ENCODE measurements at regions not wholly inside any gene's neighbourhood (a gene's known extent, or its start where the extent isn't known, plus 50 kb on each side); places are given as distances from the start of the nearest gene placed in this dataset.

DNA sequence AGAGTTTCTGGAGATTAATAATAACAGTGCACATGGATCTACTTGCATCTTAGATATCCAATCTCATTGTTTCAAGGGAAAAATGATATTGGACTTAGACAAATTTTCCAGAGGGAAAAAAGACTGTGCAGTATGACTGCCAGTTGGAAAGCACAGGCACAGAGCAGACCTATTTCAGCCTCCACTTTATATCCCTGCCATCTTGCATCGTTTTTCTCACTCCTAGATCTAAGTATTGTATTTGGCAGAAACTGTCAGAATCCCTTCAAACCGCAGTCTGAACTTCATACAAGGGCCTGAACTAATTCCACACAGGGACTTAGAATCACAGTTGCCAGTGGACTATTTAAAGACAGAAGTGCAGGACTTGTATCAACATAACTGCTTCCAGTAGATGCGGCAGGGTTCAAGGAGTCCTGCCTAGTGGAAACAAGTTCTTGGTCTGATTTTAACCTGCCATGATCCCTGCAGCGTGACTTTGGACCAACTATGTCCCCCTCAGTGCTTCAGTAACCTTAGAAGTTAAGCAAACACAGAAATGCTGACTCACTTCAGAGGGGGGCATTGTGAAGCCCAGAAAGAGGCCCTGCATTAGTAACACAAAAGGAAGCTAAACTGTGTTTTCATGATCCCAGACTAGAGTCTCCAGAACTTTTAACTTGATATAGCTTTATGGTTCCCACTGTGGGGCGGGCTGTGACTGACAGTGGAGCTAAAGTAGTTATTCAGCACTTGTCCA is 95.7 kb upstream of the PALS2 start:
- ATAC-seq: no peak

DNA sequence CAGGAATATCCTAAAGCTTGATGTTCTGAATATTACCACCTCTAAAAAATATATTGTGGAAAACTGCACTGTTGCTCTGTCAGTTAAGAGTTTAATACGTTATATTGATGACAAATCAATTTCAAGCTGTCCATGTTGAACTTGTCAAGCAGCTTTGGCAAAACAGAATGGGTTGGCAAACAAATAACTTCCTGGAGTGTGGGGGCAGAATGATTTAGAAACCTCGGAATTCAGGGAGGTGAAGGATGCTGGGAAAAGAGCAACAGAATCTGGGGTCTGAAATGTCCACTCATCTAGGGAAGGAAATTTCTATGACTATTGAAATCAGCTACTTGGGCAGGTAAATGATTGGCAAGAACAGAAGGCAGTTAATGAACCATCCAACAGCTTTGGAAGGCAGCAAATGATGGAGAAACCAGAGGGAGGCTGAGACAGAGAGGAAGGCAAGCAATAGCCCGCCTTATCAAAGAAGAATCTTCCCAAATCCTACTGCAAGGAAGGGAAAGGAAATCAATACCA is 95.1 kb upstream of the PALS2 start:
- no peak for ATAC-seq

DNA sequence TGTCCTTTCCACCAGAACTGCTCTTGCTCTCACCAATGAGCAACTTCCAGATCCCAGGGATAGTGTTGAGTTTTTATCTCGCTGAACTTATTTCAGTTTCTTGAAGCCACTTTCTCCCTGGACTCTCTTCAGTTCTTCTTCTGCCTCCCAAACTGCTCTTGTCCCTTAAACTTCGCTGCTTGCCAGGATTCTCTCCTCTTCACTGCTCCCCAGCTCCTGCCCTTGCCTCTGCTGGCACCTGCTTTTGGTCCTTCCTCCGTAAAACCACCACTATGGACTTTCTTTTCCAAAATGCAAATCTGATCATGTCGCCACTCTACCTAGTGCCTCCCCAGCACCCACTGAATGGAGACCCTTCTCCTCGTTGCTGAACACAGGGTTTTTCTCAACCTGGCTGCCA is 92.8 kb upstream of the PALS2 start:
- no peak for ATAC-seq

DNA sequence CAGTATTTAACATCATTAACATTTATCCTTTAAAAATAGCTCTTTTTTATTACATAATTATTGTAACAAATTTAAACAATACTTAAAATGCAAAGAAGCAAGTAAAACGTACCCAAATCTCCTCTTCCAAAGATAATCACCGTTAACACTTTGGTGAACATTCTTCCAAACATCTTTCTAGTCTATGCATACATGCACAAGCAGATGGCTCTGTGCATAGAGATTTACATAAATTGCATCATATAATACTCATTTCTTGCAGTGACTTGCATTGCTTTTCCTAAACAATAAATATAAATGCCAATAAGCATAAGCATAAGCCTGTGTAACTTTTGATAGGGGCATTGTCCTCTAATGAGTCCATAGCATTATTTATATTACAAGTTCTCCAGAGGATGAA is 89.4 kb upstream of the PALS2 start:
- ATAC-seq: no peak

DNA sequence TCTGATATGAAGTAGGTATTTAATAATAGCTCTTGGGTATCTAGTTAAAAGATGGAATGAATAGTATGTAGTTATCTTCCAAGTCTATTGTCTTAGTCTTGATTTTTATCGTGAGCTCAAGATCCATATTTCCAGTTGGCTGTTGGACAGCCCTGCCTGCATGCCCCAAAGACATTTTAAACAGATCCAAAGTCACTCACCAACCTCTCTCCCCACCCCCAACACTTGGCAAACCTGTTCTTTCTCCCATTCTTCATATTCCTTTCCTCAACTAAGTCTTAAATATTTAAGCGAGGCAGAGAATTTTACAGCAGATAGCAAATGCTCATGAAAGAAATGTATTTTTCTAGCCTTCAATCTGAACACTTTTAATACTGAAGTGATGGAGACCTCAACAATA is 80.7 kb upstream of the PALS2 start:
- ATAC-seq: no peak

DNA sequence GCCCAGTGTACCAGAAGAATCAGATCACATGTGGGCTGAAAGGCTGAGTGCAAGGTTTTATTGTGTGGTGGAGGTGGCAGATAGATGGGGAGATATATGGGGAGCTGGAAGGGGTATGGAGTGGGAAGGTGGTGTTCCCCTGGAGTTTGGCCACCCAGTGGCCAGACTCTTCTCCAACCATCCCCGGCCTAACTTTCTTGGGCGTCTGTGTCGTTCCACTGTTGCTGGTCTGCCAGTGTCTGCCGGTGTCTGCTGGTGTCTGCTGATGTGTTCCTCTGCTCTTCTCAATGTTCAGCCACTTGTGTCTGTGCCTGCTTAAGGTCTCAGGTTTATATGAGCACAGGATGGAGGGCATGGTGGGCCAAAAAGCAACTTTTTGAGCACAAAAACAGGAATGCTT is 78.4 kb upstream of the PALS2 start:
- ATAC-seq: no peak

DNA sequence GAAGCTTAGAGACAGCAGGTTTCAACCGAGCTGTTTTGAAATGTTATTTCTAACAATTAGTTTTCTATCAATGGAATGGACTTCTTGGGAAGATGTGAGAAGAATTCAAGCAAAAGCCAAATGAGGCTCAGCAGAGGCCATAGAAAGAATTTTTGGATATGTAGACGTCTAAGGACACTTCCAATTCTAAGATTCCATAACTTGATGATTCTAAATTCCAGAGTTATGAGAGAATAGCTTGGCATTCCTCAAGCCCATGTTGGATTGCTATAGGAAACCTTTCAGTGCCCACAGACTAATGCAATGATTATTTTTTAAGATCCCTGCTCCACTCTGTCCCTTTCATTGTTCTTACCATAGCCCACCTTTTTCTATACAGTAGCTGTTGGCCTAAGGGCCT is 77.2 kb upstream of the PALS2 start:
- ATAC-seq: no peak

DNA sequence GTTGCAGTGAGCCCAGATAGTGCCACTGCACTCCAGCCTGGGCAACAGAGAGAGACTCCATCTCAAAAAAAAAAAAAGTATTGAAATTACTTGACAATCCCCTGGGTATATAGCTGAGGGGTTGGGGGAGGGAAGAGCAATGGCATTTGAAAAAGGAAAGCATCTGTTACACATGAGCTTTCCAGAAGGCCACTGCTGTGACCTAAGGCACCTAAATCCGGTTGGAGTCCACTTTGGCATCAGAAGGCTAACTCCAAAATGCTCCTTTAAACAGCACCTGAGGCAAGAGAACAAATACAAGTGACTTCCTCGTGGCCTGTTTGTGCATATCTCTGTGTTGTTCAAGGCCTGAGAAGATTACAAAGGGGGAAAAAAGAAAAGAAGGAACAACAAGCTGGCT is 74.8 kb upstream of the PALS2 start:
- ATAC-seq: no peak

DNA sequence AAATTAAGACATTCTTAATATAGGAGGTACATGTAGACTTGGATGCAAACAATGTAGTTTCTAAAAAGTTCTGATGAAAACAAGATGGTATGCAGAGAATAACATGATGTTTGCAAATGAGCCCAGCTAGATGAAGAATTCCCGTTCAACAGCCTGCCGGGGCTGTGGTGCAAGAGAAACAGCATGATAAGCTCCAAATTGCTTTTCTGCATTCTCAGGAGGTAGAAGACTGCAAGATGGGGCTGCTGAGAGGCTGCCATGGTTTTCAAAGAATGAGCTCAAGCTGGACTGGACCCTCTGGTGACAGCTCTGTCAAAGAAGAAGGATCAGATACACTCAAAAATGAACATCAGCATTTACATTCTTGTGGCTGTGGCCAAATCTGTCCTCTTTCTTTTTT is 73.4 kb upstream of the PALS2 start:
- no peak for ATAC-seq

DNA sequence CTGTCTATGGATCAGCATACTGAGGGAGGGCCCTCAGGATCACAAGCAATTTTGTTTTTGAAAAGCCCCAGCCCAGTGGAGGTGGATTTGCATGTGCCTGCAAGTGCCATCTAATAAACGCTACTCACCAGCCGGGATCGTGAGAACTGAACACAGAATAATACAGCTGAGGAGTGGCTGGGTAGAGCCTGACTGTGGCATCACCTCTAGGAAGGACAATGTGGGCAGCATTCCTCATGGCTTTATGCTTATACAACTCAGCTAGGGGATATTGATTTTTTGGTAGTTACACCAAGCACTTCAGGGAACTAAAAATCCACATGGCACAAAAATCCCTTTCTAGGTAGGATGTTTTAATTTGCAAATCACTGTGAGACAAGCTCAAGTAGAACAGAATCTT is 72.7 kb upstream of the PALS2 start:
- no peak for ATAC-seq

DNA sequence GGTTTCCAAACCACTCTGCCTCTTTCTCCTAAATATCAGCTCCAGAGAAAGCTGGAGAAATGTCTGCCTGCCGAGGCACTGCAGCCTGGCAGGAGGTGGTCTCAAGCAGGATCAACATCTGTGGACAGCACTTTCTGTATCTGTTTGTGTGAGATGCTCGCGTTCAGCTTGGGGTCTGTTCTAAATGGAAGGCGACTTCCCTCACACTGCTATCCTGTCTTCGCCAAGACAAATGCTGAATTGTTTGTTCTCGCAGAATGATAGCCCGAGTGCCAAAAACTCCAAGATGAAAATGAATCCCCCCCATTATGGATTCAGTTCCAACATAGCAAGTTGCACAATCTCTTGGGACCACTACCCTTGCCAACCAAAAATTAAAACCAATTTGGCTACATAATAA is 72.2 kb upstream of the PALS2 start:
- ATAC-seq: no peak

DNA sequence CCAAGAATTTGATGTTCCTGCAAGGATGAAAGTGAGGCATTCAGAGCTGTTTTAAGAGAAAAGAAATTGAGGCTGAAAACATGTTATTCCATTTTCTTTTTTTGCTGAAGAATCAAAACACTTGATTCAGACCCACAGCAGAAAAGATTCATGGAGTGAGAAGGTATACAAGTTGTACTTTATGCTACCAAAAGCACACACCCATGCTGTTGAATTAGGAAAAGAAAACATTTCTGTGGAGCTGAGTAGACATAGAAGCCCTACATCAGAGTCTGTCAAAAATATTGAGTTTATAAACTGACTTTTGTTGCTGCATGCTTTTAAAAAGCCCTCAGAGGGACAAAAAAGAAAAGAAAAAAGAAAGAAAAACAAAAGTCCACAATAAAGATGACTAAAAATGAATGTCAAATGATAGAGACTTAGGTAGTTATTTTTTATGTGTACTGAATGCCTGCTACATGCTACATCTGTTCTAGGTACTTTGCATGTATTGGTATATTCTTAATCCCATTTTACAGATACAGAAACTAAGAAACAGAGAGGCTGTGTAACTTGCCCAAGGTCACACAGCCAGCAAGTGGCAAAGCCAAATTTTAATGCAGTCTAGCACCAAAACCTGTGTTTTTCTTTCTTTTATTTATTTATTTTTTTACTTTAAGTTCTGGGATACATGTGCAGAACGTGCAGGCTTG is 71.7 kb upstream of the PALS2 start:
- no peak for ATAC-seq

DNA sequence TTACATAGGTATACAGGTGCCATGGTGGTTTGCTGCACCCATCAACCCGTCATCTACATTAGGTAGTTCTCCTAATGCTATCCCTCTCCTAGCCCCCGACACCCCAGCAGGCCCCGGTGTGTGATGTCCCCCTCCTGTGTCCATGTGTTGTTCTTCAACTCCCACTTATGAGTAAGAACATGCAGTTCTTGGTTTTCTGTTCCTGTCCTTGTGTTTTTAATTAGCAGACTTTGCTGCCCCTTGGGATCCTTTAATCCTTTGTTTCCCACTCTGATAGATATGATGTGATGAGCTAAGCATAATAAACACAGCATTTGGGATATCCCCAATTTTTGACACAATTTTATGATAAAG is 71.1 kb upstream of the PALS2 start:
- ATAC-seq: no peak

DNA sequence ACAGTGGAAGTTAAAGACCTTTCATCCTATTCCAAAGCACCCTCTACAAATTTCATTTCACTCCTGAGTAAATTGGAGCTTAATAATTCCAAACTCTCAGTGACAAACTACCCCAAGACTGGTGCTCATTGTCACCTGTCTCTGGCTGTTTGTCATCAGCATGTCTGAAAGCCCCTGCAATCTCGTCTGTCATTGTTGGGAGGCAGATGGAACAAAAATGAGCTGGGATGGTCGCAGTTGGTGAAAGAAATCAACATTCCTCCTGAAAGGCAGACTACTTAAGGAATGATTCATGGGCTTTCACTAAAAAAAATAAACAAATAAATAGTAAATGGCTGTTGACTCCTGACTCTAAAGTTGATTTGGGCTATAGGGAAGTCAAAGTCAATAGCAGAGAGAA is 69.7 kb upstream of the PALS2 start:
- no peak for ATAC-seq

DNA sequence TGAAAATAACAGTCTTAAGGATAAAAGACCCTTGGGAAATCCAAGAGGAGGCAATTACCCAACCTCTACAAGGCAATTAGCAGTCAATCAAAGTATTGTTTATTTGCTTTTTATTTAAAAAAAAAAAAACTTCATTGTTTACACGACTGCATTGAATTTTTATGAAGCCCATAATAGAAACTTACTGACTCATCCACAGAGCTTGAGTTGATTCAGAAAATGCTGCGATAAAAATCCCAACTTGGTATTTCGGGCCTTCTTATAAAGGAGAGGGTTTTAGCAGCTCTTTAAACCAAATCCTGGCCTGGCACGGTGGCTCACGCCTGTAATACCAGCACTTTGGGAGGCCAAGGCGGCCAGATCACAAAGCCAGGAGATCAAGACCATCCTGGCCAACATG is 69.2 kb upstream of the PALS2 start:
- ATAC-seq: no peak

DNA sequence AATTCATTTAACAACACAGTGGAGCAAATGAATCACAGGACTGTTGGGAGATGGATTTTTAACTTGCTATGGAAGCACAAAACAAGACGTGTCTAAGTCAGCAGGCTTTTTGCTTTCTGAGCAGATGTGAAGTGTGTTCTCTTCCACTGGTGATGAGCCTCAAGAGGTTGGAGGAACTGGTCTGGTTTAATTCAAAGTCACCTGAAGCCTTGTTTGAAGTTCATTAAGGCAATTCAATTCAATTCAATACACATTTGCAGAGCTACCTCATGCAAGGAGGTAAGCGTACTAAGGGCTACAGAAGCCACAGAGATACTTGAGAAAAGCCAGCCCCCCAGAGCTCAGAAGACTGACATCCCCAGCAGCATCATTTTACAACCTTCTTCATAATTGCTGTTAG is 68.4 kb upstream of the PALS2 start:
- no peak for ATAC-seq

DNA sequence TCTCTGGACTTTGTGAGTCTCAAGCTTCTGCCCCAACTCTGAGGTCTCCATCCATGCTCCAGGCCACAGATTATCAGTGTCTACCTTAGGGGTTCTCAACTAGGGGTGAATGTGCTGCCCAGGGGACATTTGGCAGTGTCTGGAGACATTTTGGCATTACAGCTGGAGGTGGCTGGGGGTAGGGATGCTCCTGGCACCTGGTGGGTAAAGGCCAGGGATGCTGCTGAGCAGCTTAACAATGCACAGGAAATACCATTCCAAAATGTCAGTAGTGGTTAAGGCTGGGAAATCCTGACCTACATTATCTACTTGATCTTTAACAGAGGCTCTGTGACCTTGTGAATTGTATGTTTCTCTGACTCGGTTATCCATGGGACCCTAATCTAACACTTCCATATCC is 67.3 kb upstream of the PALS2 start:
- no peak for ATAC-seq

DNA sequence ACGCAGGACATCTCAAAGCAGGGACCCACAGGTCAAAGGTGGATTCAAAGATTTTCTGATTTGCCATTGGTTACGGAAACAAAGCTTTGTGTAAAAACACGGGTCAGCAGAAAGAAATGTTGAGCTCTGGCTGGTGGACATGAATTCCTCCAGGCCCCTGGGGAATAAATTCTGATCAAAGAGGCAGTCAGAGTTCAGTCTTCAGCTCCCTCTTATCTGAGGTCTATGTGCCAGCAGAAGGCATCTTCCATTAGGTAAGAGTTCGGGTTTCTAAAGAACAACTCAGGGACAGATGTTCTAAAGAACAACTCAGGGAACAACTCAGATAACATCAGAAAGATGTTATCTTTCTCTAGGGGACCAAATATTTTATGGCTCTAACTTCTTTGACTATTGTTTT is 64.9 kb upstream of the PALS2 start:
- ATAC-seq: no peak

DNA sequence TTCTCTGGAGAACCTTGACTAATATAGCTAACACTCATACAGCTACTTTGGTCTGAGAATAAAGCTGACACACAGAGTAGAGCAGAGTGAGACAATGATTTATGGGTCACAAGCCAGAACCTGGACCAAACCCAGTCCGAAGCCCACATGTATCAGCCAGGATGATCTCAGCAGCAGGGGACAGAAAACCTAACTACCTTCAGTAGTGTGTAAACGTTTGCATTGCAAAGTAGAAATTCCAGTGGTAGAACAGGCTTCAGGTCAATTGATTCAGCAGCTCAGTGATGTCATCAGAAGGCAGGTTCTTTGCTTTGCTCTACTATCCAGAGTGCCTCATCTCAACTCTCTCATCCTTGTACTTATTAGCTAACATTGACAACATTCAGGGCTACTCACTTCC is 62.5 kb upstream of the PALS2 start:
- ATAC-seq: no peak

DNA sequence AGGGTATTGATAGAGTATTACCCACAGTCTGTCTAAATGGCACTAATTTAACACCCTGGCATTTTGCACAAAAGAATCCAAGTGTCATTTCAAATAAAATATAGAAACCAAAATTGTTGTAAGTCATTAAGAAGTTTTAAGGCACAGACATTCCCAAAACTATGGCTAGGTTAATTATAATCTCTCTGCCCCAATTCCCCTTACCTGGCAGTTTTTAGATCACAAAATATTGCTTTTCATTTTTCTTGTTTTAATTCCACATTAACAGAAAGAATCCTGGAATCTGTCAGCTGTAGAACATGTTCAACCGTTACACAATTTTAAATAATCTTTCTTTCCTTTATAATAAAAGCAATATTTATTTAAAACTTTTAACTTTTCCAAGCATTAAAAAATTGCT is 56.1 kb upstream of the PALS2 start:
- ATAC-seq: no peak

DNA sequence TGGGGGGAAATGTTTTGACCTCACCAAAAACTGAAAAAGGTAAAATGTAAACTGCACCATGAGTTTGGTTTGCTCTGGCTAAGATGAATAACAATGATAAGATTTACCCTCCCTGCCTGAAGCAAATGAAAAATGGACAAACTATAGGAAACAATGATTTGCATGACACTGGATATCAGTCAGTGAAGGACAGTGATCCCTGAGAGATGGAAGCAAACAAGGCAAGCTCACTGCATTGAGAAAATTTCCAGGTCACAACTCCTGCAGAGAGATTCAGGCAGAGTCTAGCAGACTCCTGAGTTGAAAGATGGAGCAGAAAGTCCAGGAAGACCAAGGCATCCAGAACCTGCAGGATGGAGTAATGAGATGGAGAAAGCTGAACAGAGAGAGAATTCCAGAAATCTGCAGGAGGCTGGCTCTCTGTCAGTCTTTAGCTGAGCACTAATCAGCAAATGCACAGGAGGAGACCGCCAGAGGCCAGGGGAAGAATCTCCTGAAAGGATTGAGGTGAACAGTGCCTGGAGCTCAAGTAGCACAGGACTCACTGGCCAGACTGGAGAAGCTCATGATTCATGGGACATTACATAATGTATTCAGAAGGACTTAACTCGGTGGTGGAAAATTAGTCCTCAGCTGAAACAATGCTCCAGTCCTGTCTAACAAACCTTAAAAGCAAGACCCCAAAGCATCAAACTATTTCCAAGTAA is 51.2 kb upstream of the PALS2 start:
- ATAC-seq: no peak

Measured in activated CD4-positive, CD25-positive, alpha-beta regulatory T cell treated with anti-CD3 and anti-CD28 coated beads, Interleukin-2, amount 50 U/mL, for 24 hours (primary cell).